Transverse colon (tissue), 4 donors: ENCODE measurements at regions not wholly inside any gene's neighbourhood (a gene's known extent, or its start where the extent isn't known, plus 50 kb on each side); places are given as distances from the start of the nearest gene placed in this dataset.
"Not testable (repeated sequence)": the region's sequence is repeated elsewhere in the genome, so short reads cannot be mapped to it uniquely, and the experiment has no call there.

Experiments
- DNase-seq: peaks from one replicate; pipeline ENCODE4 v3.0.0-alpha.2; 2019
- H3K27ac ChIP-seq, 4 donors: fragments of 200-600 bp; sonication (generic); 2 replicates each; pipeline ENCODE4 v1.5.1; 2016 to 2018; ENCODE audit warnings: inconsistent platforms in 4 of 4
- H3K27me3 ChIP-seq: fragments of 200-600 bp; sonication (generic); 2 replicates; pipeline ENCODE4 v1.5.1; 2017; ENCODE audit warnings: inconsistent platforms
- H3K36me3 ChIP-seq, 4 donors: fragments of 200-600 bp; sonication (generic); 2 replicates each; pipeline ENCODE4 v1.5.1; 2017 to 2019; ENCODE audit warnings: inconsistent platforms in 4 of 4
- H3K4me1 ChIP-seq, 4 donors: fragments of 200-600 bp; sonication (generic); 2 replicates each; pipeline ENCODE4 v1.5.1; 2017 to 2020; ENCODE audit warnings: inconsistent platforms in 4 of 4
- H3K4me3 ChIP-seq, 4 donors: fragments of 200-600 bp; sonication (generic); 1 replicate in 1 of 4; 2 replicates in 3 of 4; pipeline versions ENCODE4 v1.5.1 to v1.6.1; 2017 to 2019; ENCODE audit warnings: inconsistent platforms in 4 of 4
- H3K9me3 ChIP-seq, 2 donors: fragments of 200-600 bp; sonication (generic); 2 replicates each; pipeline ENCODE4 v1.5.1; 2017 to 2019; ENCODE audit warnings: inconsistent platforms in 2 of 2
- CTCF ChIP-seq, 5 experiments: fragments of 200-600 bp in 3 of 5; fragments of 450-650 bp in 2 of 5; sonication (generic) in 3 of 5; IDR thresholded peaks; 1 replicate in 2 of 5; 2 replicates in 3 of 5; pipeline ENCODE4 v1.5.1; 2016 to 2017; ENCODE audit warnings: antibody characterized with exemption in 5 of 5, inconsistent platforms in 3 of 5, mild to moderate bottlenecking in 2 of 5, moderate library complexity in 1 of 5
- EP300 ChIP-seq: sonication (generic); formaldehyde crosslinking; IDR thresholded peaks from one replicate; pipeline ENCODE4 v1.6.1; 2017; ENCODE audit warnings: antibody characterized with exemption, low read depth
- POLR2A ChIP-seq: fragments of 450-650 bp; IDR thresholded peaks from one replicate; pipeline ENCODE4 v1.6.1; 2016; ENCODE audit warnings: antibody characterized with exemption, mild to moderate bottlenecking, moderate library complexity
- POLR2AphosphoS5 ChIP-seq, 3 donors: sonication (generic); formaldehyde crosslinking; IDR thresholded peaks; one replicate each; pipeline ENCODE4 v1.6.1; 2016; ENCODE audit warnings: antibody characterized with exemption in 3 of 3
- WGBS, 2 donors: methylation state at CpG; one replicate each; pipeline ENCODE4 v1.1.5; 2018; ENCODE audit warnings: low coverage in 1 of 2; 5-methylcytosine and 5-hydroxymethylcytosine counted together
- in situ Hi-C, 4 donors: fragments of 200-750 bp; cut with MboI; loops; one replicate each; pipeline versions ENCODE4 v1.15.0 to v1.15.1; 2017; ENCODE audit warnings: low sequenced_read_pairs in 3 of 4, low pct_ligation_motif_present in 1 of 4, low pct_unique_long_range_greater_than_20kb in 1 of 4
- intact Hi-C: fragments of 100-400 bp; cut with DNase I; formaldehyde crosslinking; loops from one replicate; pipeline ENCODE4 v1.15.1; 2023; ENCODE audit warnings: low total_unique reads

- no peaks in the 10 kb centered on the region for H3K4me1 ChIP-seq
- no peak overlapping the region for H3K4me3 ChIP-seq
- in situ Hi-C loops = no loop called here
- H3K27ac ChIP-seq = peak overlapping the region in 1 of 4 donors; percentile 26
- intact Hi-C loops = no loop called here
- no peak for TF ChIP-seq POLR2A
- TF ChIP-seq CTCF (IDR thresholded peaks at IDR 0.05) = no peak
- TF ChIP-seq EP300 = no peak
- TF ChIP-seq POLR2AphosphoS5 (IDR thresholded peaks at IDR 0.05) = no peak
- no peaks in the 10 kb centered on the region for H3K27me3 ChIP-seq
- no peaks in the 10 kb centered on the region for H3K36me3 ChIP-seq
- DNase-seq = no peak
- 60 to 79% methylated on average over 4 of the region's 4 CpGs for WGBS, 2 donors
- H3K9me3 ChIP-seq = no peaks in the 10 kb centered on the region
Measured at GRCh38 chr2:105510761-105511528, 112.1 kb upstream of the FHL2 start.

- intact Hi-C loops (no loop called here), in situ Hi-C loops (loop anchor here in 1 of 4 donors (10.0 kb wide), 1 partner anchor 145 kb away; no protein-coding TSS in a partner anchor)
- WGBS, 2 donors = 59 to 69% methylated on average over 3 to 6 of the region's 6 CpGs
- DNase-seq = no peak
- H3K4me1 ChIP-seq = no peaks in the 10 kb centered on the region
- no peak overlapping the region for H3K27ac ChIP-seq
- H3K9me3 ChIP-seq = no peaks in the 10 kb centered on the region
- no peak for TF ChIP-seq POLR2AphosphoS5 (IDR thresholded peaks at IDR 0.05)
- TF ChIP-seq CTCF (IDR thresholded peaks at IDR 0.05) = no peak
- no peak for TF ChIP-seq POLR2A
- TF ChIP-seq EP300 = no peak
- H3K36me3 ChIP-seq = no peaks in the 10 kb centered on the region
- no peak overlapping the region for H3K4me3 ChIP-seq
- no peaks in the 10 kb centered on the region for H3K27me3 ChIP-seq
Measured at GRCh38 chr2:105509269-105510086, 110.6 kb upstream of the FHL2 start.

- intact Hi-C loops, H3K4me3 ChIP-seq, H3K36me3 ChIP-seq, H3K27ac ChIP-seq, H3K4me1 ChIP-seq, H3K9me3 ChIP-seq, H3K27me3 ChIP-seq, DNase-seq: not testable (repeated sequence)
- in situ Hi-C loops = loop anchor here in 1 of 4 donors (10.0 kb wide), 1 partner anchor 142 kb away; no protein-coding TSS in a partner anchor
- 42 to 77% methylated on average over 1 of the region's 1 CpG for WGBS, 2 donors
Measured at GRCh38 chr2:105506860-105507259, 108.0 kb upstream of the FHL2 start.

- DNase-seq = no peak
- intact Hi-C loops (no loop called here), in situ Hi-C loops (loop anchor here in 1 of 4 donors (10.0 kb wide), 1 partner anchor 140 kb away; no protein-coding TSS in a partner anchor)
- no peak overlapping the region for H3K27ac ChIP-seq
- no peak overlapping the region for H3K4me3 ChIP-seq
- H3K9me3 ChIP-seq = no peaks in the 10 kb centered on the region
- no peaks in the 10 kb centered on the region for H3K27me3 ChIP-seq
- H3K36me3 ChIP-seq = no peaks in the 10 kb centered on the region
- TF ChIP-seq CTCF (IDR thresholded peaks at IDR 0.05) (no peak), EP300 (no peak), POLR2AphosphoS5 (IDR thresholded peaks at IDR 0.05) (no peak), POLR2A (no peak)
- H3K4me1 ChIP-seq = no peaks in the 10 kb centered on the region
Measured at GRCh38 chr2:105504459-105504858, 105.6 kb upstream of the FHL2 start.
